GM23338 (cell line): ENCODE measurements at regions not wholly inside any gene's neighbourhood (a gene's known extent, or its start where the extent isn't known, plus 50 kb on each side); places are given as distances from the start of the nearest gene placed in this dataset.

Experiments used
- ATAC-seq: fragments of 200-7000 bp; cut with Tn5 transposase; 3 replicates; pipeline ENCODE4 v1.9.1; 2020
- DNase-seq: peaks from one replicate; pipeline ENCODE4 v3.0.0-alpha.2; 2015; ENCODE audit warnings: low spot score
- H2AFZ ChIP-seq: fragments of 200-600 bp; sonication (generic); 2 replicates; pipeline ENCODE4 v1.8.0; 2016; ENCODE audit warnings: antibody characterized with exemption, mild to moderate bottlenecking, moderate library complexity
- H3F3A ChIP-seq: fragments of 200-600 bp; sonication (generic); replicated peaks from 2 replicates; pipeline ENCODE4 v1.8.0; 2017; ENCODE audit warnings: antibody characterized with exemption, mixed run types, low read depth
- H3K27ac ChIP-seq: fragments of 200-600 bp; sonication (generic); 2 replicates; pipeline ENCODE4 v1.6.1; 2016; ENCODE audit warnings: low read depth
- H3K27me3 ChIP-seq: fragments of 200-600 bp; sonication (generic); 2 replicates; pipeline ENCODE4 v1.8.0; 2016; ENCODE audit warnings: mild to moderate bottlenecking, mixed run types, moderate library complexity; ENCODE audit not compliant: insufficient read depth
- H3K36me3 ChIP-seq: fragments of 200-600 bp; sonication (generic); 2 replicates; pipeline ENCODE4 v1.8.0; 2016; ENCODE audit warnings: mild to moderate bottlenecking; ENCODE audit not compliant: insufficient read depth
- H3K4me1 ChIP-seq: fragments of 200-600 bp; sonication (generic); 2 replicates; pipeline ENCODE4 v1.8.0; 2016; ENCODE audit warnings: mild to moderate bottlenecking, moderate library complexity; ENCODE audit not compliant: insufficient read depth
- H3K4me2 ChIP-seq: fragments of 200-600 bp; sonication (generic); 2 replicates; pipeline ENCODE4 v1.7.1; 2017; ENCODE audit warnings: mixed run types
- H3K4me3 ChIP-seq: fragments of 200-600 bp; sonication (generic); 2 replicates; pipeline ENCODE4 v1.6.1; 2016; ENCODE audit warnings: mixed run types
- H3K79me2 ChIP-seq: fragments of 200-600 bp; sonication (generic); replicated peaks from 2 replicates; pipeline ENCODE4 v1.8.0; 2017; ENCODE audit warnings: mild to moderate bottlenecking; ENCODE audit not compliant: insufficient read depth
- H3K9me2 ChIP-seq: fragments of 200-600 bp; sonication (generic); 2 replicates; pipeline ENCODE4 v1.8.0; 2017; ENCODE audit not compliant: insufficient read depth
- H4K20me1 ChIP-seq: fragments of 200-600 bp; sonication (generic); replicated peaks from 2 replicates; pipeline ENCODE4 v1.8.0; 2017; ENCODE audit warnings: mild to moderate bottlenecking; ENCODE audit not compliant: insufficient read depth
- H3K27ac Mint-ChIP-seq: 2 replicates; pipeline ENCODE4 v1.8.0; 2020; ENCODE audit warnings: inconsistent platforms, mild to moderate bottlenecking, moderate library complexity, mixed read lengths
- H3K27me3 Mint-ChIP-seq: 3 replicates; pipeline ENCODE4 v1.8.0; 2022; ENCODE audit warnings: low read depth, mild to moderate bottlenecking, moderate library complexity, mixed read lengths, inconsistent platforms; ENCODE audit not compliant: insufficient read depth, poor library complexity
- H3K36me3 Mint-ChIP-seq: 3 replicates; pipeline ENCODE4 v1.8.0; 2021; ENCODE audit warnings: low read depth, mild to moderate bottlenecking, inconsistent platforms, moderate library complexity, mixed read lengths
- H3K4me1 Mint-ChIP-seq: 3 replicates; pipeline ENCODE4 v1.8.0; 2020; ENCODE audit warnings: mild to moderate bottlenecking, inconsistent platforms, mixed read lengths
- H3K4me3 Mint-ChIP-seq: 3 replicates; pipeline ENCODE4 v1.8.0; 2021; ENCODE audit warnings: moderate library complexity, mild to moderate bottlenecking, inconsistent platforms, mixed read lengths
- H3K9me3 Mint-ChIP-seq: 3 replicates; pipeline ENCODE4 v1.8.0; 2020; ENCODE audit warnings: moderate library complexity, mild to moderate bottlenecking, inconsistent platforms, mixed read lengths
- CTCF ChIP-seq, 2 experiments: fragments of 200-600 bp in 1 of 2; sonication (generic) in 1 of 2; conservative IDR thresholded peaks; 2 replicates each; pipeline versions ENCODE4 v1.5.1 to v1.6.1; 2016 to 2017; ENCODE audit warnings: antibody characterized with exemption in 2 of 2, low read depth in 2 of 2, mild to moderate bottlenecking in 2 of 2, moderate library complexity in 1 of 2
- EZH2 ChIP-seq: fragments of 200-600 bp; sonication (generic); IDR thresholded peaks from one replicate; pipeline ENCODE4 v1.8.0; 2017; ENCODE audit warnings: antibody characterized with exemption, mild to moderate bottlenecking, low read depth; ENCODE audit not compliant: unreplicated experiment
- EZH2phosphoT487 ChIP-seq: fragments of 200-600 bp; sonication (generic); IDR thresholded peaks from one replicate; pipeline ENCODE4 v1.8.1; 2018; ENCODE audit warnings: antibody characterized with exemption; ENCODE audit not compliant: unreplicated experiment
- JUNB ChIP-seq: IDR thresholded peaks from one replicate; pipeline ENCODE4 v1.6.1; 2016; ENCODE audit warnings: antibody characterized with exemption; ENCODE audit not compliant: unreplicated experiment
- NANOG ChIP-seq: IDR thresholded peaks from 2 replicates; pipeline ENCODE4 v1.6.1; 2016; ENCODE audit warnings: antibody characterized with exemption, borderline replicate concordance
- POLR2AphosphoS5 ChIP-seq: IDR thresholded peaks from 2 replicates; pipeline ENCODE4 v1.6.1; 2016; ENCODE audit warnings: antibody characterized with exemption, low read depth
- REST ChIP-seq: IDR thresholded peaks from one replicate; pipeline ENCODE4 v1.6.1; 2018; ENCODE audit warnings: antibody characterized with exemption; ENCODE audit not compliant: unreplicated experiment
- STAT1 ChIP-seq: IDR thresholded peaks from one replicate; pipeline ENCODE4 v1.6.1; 2016; ENCODE audit warnings: antibody characterized with exemption; ENCODE audit not compliant: unreplicated experiment
- ZNF114 ChIP-seq: fragments of 250-450 bp; sonication (Bioruptor Pico); IDR thresholded peaks from 2 replicates; pipeline ENCODE4 v1.5.0; 2020; ENCODE audit warnings: mild to moderate bottlenecking, moderate library complexity
- ZNF462 ChIP-seq: fragments of 250-450 bp; sonication (Bioruptor Pico); IDR thresholded peaks from 2 replicates; pipeline ENCODE4 v1.5.0; 2020; ENCODE audit warnings: mild to moderate bottlenecking, moderate library complexity
- TF ChIP-seq, protein P1 (sequence below): IDR thresholded peaks from 2 replicates; pipeline ENCODE4 v1.6.1; 2016; ENCODE audit warnings: antibody characterized with exemption

DNA sequence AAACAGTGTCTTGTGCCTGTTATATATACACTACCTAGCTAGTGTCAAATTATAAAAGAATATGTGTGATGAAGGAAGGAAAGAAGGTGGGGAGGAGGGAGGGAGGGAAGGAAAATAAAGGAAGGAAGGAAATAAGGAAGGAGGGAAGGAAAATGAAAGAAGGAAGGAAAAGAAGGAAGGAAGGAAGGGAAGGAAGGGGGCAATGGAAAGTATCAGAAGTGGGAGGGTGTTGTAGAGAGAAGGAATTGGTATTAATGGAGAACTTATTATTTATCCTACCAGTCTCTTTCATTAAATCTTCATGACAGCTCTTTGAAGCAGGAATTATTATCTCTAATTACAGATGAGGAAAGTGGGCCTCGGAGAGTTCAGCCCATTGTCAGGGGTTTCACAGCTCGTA is 202.4 kb downstream of the SAMD5 start:
- no peaks in the 10 kb centered on the region for H3K36me3 ChIP-seq
- ATAC-seq, result no peak

More for the DNA sequence above, 202.4 kb downstream of the SAMD5 start:
- DNase-seq, result no peak
- Histone ChIP-seq H3K4me2 (no peak overlapping the region), H3K27me3 (no peaks in the 10 kb centered on the region), H3K9me2 (no peaks in the 10 kb centered on the region), H3K4me3 (no peak overlapping the region), H4K20me1 (no peaks in the 10 kb centered on the region), H3K79me2 (no peaks in the 10 kb centered on the region), H3F3A (no peaks in the 10 kb centered on the region), H3K27ac (no peak overlapping the region), H3K4me1 (peaks cover 6% of the 10 kb centered on the region), H2AFZ (no peak overlapping the region)
- no peaks in the 10 kb centered on the region for H3K9me3 Mint-ChIP-seq
- no peak overlapping the region for H3K27ac Mint-ChIP-seq
- H3K36me3 Mint-ChIP-seq, result no peaks in the 10 kb centered on the region
- H3K27me3 Mint-ChIP-seq, result no peaks in the 10 kb centered on the region
- peaks cover 5% of the 10 kb centered on the region for H3K4me1 Mint-ChIP-seq
- TF ChIP-seq EZH2 (no peak), EZH2phosphoT487 (no peak), ZNF114 (no peak), STAT1 (no peak), POLR2AphosphoS5 (no peak), NANOG (no peak), ZNF462 (CRISPR knock-in tag) (no peak), JUNB (no peak), CTCF (conservative IDR thresholded peaks at IDR 0.05; ENCODE audit: low read depth in 2 of 2) (no peak), REST (no peak)
- TF ChIP-seq, protein P1, sequence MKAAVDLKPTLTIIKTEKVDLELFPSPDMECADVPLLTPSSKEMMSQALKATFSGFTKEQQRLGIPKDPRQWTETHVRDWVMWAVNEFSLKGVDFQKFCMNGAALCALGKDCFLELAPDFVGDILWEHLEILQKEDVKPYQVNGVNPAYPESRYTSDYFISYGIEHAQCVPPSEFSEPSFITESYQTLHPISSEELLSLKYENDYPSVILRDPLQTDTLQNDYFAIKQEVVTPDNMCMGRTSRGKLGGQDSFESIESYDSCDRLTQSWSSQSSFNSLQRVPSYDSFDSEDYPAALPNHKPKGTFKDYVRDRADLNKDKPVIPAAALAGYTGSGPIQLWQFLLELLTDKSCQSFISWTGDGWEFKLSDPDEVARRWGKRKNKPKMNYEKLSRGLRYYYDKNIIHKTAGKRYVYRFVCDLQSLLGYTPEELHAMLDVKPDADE, result no peak
- H3K4me3 Mint-ChIP-seq, result no peak overlapping the region
